ENCODE measurements at regions not wholly inside any gene's neighbourhood (a gene's known extent, or its start where the extent isn't known, plus 50 kb on each side); places are given as distances from the start of the nearest gene placed in this dataset.

DNA sequence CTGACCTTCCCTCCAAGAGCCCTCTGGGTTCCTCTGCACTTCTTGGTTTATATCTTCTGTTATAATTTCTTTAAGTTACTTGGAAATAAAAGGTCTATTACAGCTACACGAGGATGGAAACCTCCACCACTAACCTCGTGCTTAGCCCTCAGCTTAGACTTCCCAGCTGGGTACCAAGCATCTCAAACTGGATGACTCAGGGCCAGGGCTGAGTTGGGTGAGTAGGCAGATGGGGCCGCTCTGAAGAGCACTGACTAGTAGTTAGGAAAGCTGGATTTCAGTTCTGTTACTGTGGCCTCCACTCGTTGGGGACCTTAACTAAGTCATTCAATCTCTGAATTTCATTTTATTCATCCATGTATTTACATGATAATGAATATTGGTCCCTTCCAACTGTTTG is 1036.6 kb downstream of the IGSF11 start:
- TF ChIP-seq, protein P1, sequence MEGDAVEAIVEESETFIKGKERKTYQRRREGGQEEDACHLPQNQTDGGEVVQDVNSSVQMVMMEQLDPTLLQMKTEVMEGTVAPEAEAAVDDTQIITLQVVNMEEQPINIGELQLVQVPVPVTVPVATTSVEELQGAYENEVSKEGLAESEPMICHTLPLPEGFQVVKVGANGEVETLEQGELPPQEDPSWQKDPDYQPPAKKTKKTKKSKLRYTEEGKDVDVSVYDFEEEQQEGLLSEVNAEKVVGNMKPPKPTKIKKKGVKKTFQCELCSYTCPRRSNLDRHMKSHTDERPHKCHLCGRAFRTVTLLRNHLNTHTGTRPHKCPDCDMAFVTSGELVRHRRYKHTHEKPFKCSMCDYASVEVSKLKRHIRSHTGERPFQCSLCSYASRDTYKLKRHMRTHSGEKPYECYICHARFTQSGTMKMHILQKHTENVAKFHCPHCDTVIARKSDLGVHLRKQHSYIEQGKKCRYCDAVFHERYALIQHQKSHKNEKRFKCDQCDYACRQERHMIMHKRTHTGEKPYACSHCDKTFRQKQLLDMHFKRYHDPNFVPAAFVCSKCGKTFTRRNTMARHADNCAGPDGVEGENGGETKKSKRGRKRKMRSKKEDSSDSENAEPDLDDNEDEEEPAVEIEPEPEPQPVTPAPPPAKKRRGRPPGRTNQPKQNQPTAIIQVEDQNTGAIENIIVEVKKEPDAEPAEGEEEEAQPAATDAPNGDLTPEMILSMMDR (IDR thresholded peaks at IDR 0.05), result no peak
- no peak for TF ChIP-seq POLR2A (IDR thresholded peaks at IDR 0.05)

All from adrenal gland (tissue), 5 donors.